NCI-H2227 treated with DMSO at 0.1 percent for 48 hours (cell line): ENCODE measurements at regions not wholly inside any gene's neighbourhood (a gene's known extent, or its start where the extent isn't known, plus 50 kb on each side); places are given as distances from the start of the nearest gene placed in this dataset.
A peak's percentile ranks its signal among the peaks of the same experiment; 100 is the strongest.

ENCODE experiments used
- DNase-seq: peaks from one replicate; lab custom pipeline; 2025; lab: John Stamatoyannopoulos, UW

GRCh38 chr18:10057894-10058791, 144.3 kb downstream of the VAPA start:
- no peak for DNase-seq

- DNase-seq = no peak
Measured at GRCh38 chr18:10059610-10060468, 146.0 kb downstream of the VAPA start.

- DNase-seq = no peak
Measured at GRCh38 chr18:10060469-10060782, 146.6 kb downstream of the VAPA start.

- no peak for DNase-seq
Measured at GRCh38 chr18:10060841-10061240, 147.0 kb downstream of the VAPA start.

GRCh38 chr18:10061566-10062140, 147.8 kb downstream of the VAPA start:
- DNase-seq = no peak

GRCh38 chr18:10062302-10063300, 148.8 kb downstream of the VAPA start:
- DNase-seq = no peak

GRCh38 chr18:10063489-10063888, 149.7 kb downstream of the VAPA start:
- DNase-seq = no peak

- DNase-seq = no peak
Measured at GRCh38 chr18:10064267-10064666, 150.5 kb downstream of the VAPA start.

GRCh38 chr18:10065296-10065695, 151.5 kb downstream of the VAPA start:
- DNase-seq = no peak

GRCh38 chr18:10067670-10068659, 154.1 kb downstream of the VAPA start:
- no peak for DNase-seq

- DNase-seq = no peak
Measured at GRCh38 chr18:10068766-10069567, 155.2 kb downstream of the VAPA start.

GRCh38 chr18:10070561-10071000, 156.8 kb downstream of the VAPA start:
- DNase-seq = no peak

GRCh38 chr18:10072671-10073175, 158.9 kb downstream of the VAPA start:
- DNase-seq = no peak

- no peak for DNase-seq
Measured at GRCh38 chr18:10074110-10074509, 160.3 kb downstream of the VAPA start.

- DNase-seq = no peak
Measured at GRCh38 chr18:10074728-10075127, 160.9 kb downstream of the VAPA start.

- no peak for DNase-seq
Measured at GRCh38 chr18:10076502-10077030, 162.8 kb downstream of the VAPA start.

GRCh38 chr18:10077986-10078385, 164.2 kb downstream of the VAPA start:
- no peak for DNase-seq

- DNase-seq = no peak
Measured at GRCh38 chr18:10080372-10080771, 166.6 kb downstream of the VAPA start.

GRCh38 chr18:10081492-10081891, 167.7 kb downstream of the VAPA start:
- DNase-seq = peak; percentile 21
